ENCODE measurements at regions not wholly inside any gene's neighbourhood (a gene's known extent, or its start where the extent isn't known, plus 50 kb on each side); places are given as distances from the start of the nearest gene placed in this dataset.

DNA sequence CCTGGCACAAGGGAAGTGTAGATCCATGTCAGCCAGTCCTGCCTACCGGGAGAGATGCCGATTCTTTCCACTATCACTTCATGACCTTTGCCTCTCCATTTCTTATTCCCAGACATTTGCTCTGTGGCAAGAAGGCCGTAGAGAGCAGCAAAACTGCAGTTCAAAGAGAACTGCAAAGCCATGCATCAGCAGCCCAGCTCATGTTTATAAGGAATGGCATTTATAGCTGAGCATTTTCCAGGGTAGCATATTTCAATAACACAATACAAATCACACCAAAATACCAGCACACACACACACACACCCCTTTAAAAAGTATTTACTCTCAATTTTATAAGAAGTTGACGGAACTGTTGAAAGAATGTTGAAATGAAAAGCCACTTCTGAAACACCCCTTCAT lies 126.7 kb upstream of the EGFLAM start:
- Histone ChIP-seq H4K5ac (ENCODE audit: low read length) (no peak overlapping the region), H3K36me3 (ENCODE audit: control insufficient read depth, insufficient read depth, low read length) (no peaks in the 10 kb centered on the region), H2BK120ac (ENCODE audit: low read depth, low read length) (no peak overlapping the region), H3K23ac (ENCODE audit: low read length) (no peak overlapping the region), H3K4ac (ENCODE audit: low read depth, low read length) (no peak overlapping the region), H3K27ac (ENCODE audit: low read depth, low read length) (no peak overlapping the region), H3K9ac (ENCODE audit: low read length) (no peak overlapping the region), H3K27me3 (ENCODE audit: insufficient read depth, low read length, poor library complexity) (no peaks in the 10 kb centered on the region), H3K4me2 (ENCODE audit: low read length) (no peak overlapping the region), H3K4me3 (ENCODE audit: low read length) (no peak overlapping the region), H2AK5ac (ENCODE audit: low read length) (no peak overlapping the region), H3K79me2 (ENCODE audit: control insufficient read depth, insufficient read depth, low read length) (no peaks in the 10 kb centered on the region), H3K4me1 (ENCODE audit: control insufficient read depth, low read depth, low read length) (no peaks in the 10 kb centered on the region), H4K8ac (ENCODE audit: low read depth, low read length) (no peak overlapping the region), H3K18ac (ENCODE audit: low read length) (no peak overlapping the region), H2BK15ac (replicated peaks; ENCODE audit: low read depth) (no peak overlapping the region), H2BK5ac (ENCODE audit: low read length) (no peak overlapping the region), H3K79me1 (ENCODE audit: low read length) (no peaks in the 10 kb centered on the region), H3K56ac (ENCODE audit: low read length) (no peak overlapping the region)
- WGBS (ENCODE audit: extremely low coverage, insufficient coverage, low lambda C conversion rate): no CpG with 5 or more reads among the region's 4 CpGs
- DNase-seq: no peak

GRCh38 chr5:38124321-38124720 lies 134.0 kb upstream of the EGFLAM start:
- Histone ChIP-seq H3K9ac (ENCODE audit: low read length) (no peak overlapping the region), H2BK15ac (replicated peaks; ENCODE audit: low read depth) (no peak overlapping the region)
- DNase-seq: peak; percentile 68

GRCh38 chr5:38121420-38121819 lies 136.9 kb upstream of the EGFLAM start:
- Histone ChIP-seq H3K23ac (ENCODE audit: low read length) (no peak overlapping the region), H3K4me2 (ENCODE audit: low read length) (no peak overlapping the region), H3K27me3 (ENCODE audit: insufficient read depth, low read length, poor library complexity) (no peaks in the 10 kb centered on the region), H2AK5ac (ENCODE audit: low read length) (no peak overlapping the region), H2BK15ac (replicated peaks; ENCODE audit: low read depth) (no peak overlapping the region), H4K5ac (ENCODE audit: low read length) (no peak overlapping the region), H2BK120ac (ENCODE audit: low read depth, low read length) (no peak overlapping the region), H3K79me2 (ENCODE audit: control insufficient read depth, insufficient read depth, low read length) (no peaks in the 10 kb centered on the region), H3K9ac (ENCODE audit: low read length) (no peak overlapping the region), H3K56ac (ENCODE audit: low read length) (no peak overlapping the region), H3K79me1 (ENCODE audit: low read length) (no peaks in the 10 kb centered on the region), H3K18ac (ENCODE audit: low read length) (no peak overlapping the region), H3K4me3 (ENCODE audit: low read length) (no peak overlapping the region), H3K27ac (ENCODE audit: low read depth, low read length) (no peak overlapping the region), H2BK5ac (ENCODE audit: low read length) (no peak overlapping the region), H3K4ac (ENCODE audit: low read depth, low read length) (no peak overlapping the region), H3K36me3 (ENCODE audit: control insufficient read depth, insufficient read depth, low read length) (no peaks in the 10 kb centered on the region), H4K8ac (ENCODE audit: low read depth, low read length) (no peak overlapping the region), H3K4me1 (ENCODE audit: control insufficient read depth, low read depth, low read length) (no peaks in the 10 kb centered on the region)
- WGBS (ENCODE audit: extremely low coverage, insufficient coverage, low lambda C conversion rate): no CpG with 5 or more reads among the region's 2 CpGs
- DNase-seq: no peak

More at GRCh38 chr5:38124321-38124720, 134.0 kb upstream of the EGFLAM start:
- H4K5ac ChIP-seq (ENCODE audit: low read length): no peak overlapping the region
- no peak overlapping the region for H3K23ac ChIP-seq (ENCODE audit: low read length)
- H4K8ac ChIP-seq (ENCODE audit: low read depth, low read length): no peak overlapping the region
- no peaks in the 10 kb centered on the region for H3K79me2 ChIP-seq (ENCODE audit: control insufficient read depth, insufficient read depth, low read length)
- no peak overlapping the region for H3K27ac ChIP-seq (ENCODE audit: low read depth, low read length)
- H3K4ac ChIP-seq (ENCODE audit: low read depth, low read length): no peak overlapping the region
- H2BK120ac ChIP-seq (ENCODE audit: low read depth, low read length): no peak overlapping the region
- no peaks in the 10 kb centered on the region for H3K27me3 ChIP-seq (ENCODE audit: insufficient read depth, low read length, poor library complexity)
- no peak overlapping the region for H3K18ac ChIP-seq (ENCODE audit: low read length)
- no CpG with 5 or more reads among the region's 1 CpG for WGBS (ENCODE audit: extremely low coverage, insufficient coverage, low lambda C conversion rate)
- no peak overlapping the region for H2AK5ac ChIP-seq (ENCODE audit: low read length)
- H3K4me3 ChIP-seq (ENCODE audit: low read length): no peak overlapping the region
- no peaks in the 10 kb centered on the region for H3K79me1 ChIP-seq (ENCODE audit: low read length)
- H2BK5ac ChIP-seq (ENCODE audit: low read length): no peak overlapping the region
- H3K36me3 ChIP-seq (ENCODE audit: control insufficient read depth, insufficient read depth, low read length): no peaks in the 10 kb centered on the region
- H3K4me1 ChIP-seq (ENCODE audit: control insufficient read depth, low read depth, low read length): no peaks in the 10 kb centered on the region
- no peak overlapping the region for H3K56ac ChIP-seq (ENCODE audit: low read length)
- H3K4me2 ChIP-seq (ENCODE audit: low read length): no peak overlapping the region

DNA sequence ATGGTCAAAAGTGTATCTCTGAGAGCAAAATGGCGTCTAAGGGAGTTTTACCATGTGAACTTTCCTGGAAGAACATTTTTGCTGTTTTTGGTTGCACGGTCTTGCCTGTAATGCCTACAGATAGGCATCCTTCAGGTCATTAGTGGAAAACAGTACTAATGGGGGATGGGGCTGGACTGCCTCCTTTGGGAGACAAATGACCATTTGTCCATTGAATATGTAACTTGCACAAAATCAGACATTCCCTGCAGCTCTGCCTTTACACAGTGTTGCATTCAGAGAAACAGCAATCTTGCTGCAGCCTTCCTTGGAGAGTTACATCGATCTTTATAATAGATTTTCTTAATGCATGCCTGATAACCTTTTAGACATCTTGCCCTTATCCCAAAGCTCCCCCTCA lies 138.5 kb upstream of the EGFLAM start:
- Histone ChIP-seq H3K56ac (ENCODE audit: low read length) (no peak overlapping the region), H3K9ac (ENCODE audit: low read length) (no peak overlapping the region), H3K4me2 (ENCODE audit: low read length) (no peak overlapping the region), H3K4me3 (ENCODE audit: low read length) (no peak overlapping the region), H4K5ac (ENCODE audit: low read length) (no peak overlapping the region), H3K27me3 (ENCODE audit: insufficient read depth, low read length, poor library complexity) (no peaks in the 10 kb centered on the region), H3K79me1 (ENCODE audit: low read length) (no peaks in the 10 kb centered on the region), H3K4ac (ENCODE audit: low read depth, low read length) (no peak overlapping the region), H3K79me2 (ENCODE audit: control insufficient read depth, insufficient read depth, low read length) (no peaks in the 10 kb centered on the region), H3K23ac (ENCODE audit: low read length) (no peak overlapping the region), H2AK5ac (ENCODE audit: low read length) (no peak overlapping the region), H2BK120ac (ENCODE audit: low read depth, low read length) (no peak overlapping the region), H3K36me3 (ENCODE audit: control insufficient read depth, insufficient read depth, low read length) (no peaks in the 10 kb centered on the region), H4K8ac (ENCODE audit: low read depth, low read length) (no peak overlapping the region), H3K4me1 (ENCODE audit: control insufficient read depth, low read depth, low read length) (no peaks in the 10 kb centered on the region), H3K27ac (ENCODE audit: low read depth, low read length) (no peak overlapping the region), H2BK5ac (ENCODE audit: low read length) (no peak overlapping the region), H2BK15ac (replicated peaks; ENCODE audit: low read depth) (no peak overlapping the region), H3K18ac (ENCODE audit: low read length) (no peak overlapping the region)
- WGBS (ENCODE audit: extremely low coverage, insufficient coverage, low lambda C conversion rate): no CpG with 5 or more reads among the region's 3 CpGs
- no peak for DNase-seq

GRCh38 chr5:38117784-38118479 lies 140.4 kb upstream of the EGFLAM start:
- H4K8ac ChIP-seq (ENCODE audit: low read depth, low read length): peak overlapping the region; percentile 76
- H3K56ac ChIP-seq (ENCODE audit: low read length): no peak overlapping the region
- H3K9ac ChIP-seq (ENCODE audit: low read length): no peak overlapping the region
- DNase-seq: no peak
- no CpG with 5 or more reads among the region's 5 CpGs for WGBS (ENCODE audit: extremely low coverage, insufficient coverage, low lambda C conversion rate)
- H3K4me1 ChIP-seq (ENCODE audit: control insufficient read depth, low read depth, low read length): no peaks in the 10 kb centered on the region
- H3K4ac ChIP-seq (ENCODE audit: low read depth, low read length): no peak overlapping the region
- no peaks in the 10 kb centered on the region for H3K79me1 ChIP-seq (ENCODE audit: low read length)
- H3K23ac ChIP-seq (ENCODE audit: low read length): no peak overlapping the region
- no peak overlapping the region for H2BK120ac ChIP-seq (ENCODE audit: low read depth, low read length)
- H3K4me3 ChIP-seq (ENCODE audit: low read length): no peak overlapping the region
- H3K79me2 ChIP-seq (ENCODE audit: control insufficient read depth, insufficient read depth, low read length): no peaks in the 10 kb centered on the region
- H2AK5ac ChIP-seq (ENCODE audit: low read length): no peak overlapping the region
- H3K4me2 ChIP-seq (ENCODE audit: low read length): no peak overlapping the region
- no peaks in the 10 kb centered on the region for H3K27me3 ChIP-seq (ENCODE audit: insufficient read depth, low read length, poor library complexity)
- H2BK15ac ChIP-seq (replicated peaks; ENCODE audit: low read depth): no peak overlapping the region
- no peaks in the 10 kb centered on the region for H3K36me3 ChIP-seq (ENCODE audit: control insufficient read depth, insufficient read depth, low read length)
- H3K18ac ChIP-seq (ENCODE audit: low read length): no peak overlapping the region
- no peak overlapping the region for H3K27ac ChIP-seq (ENCODE audit: low read depth, low read length)
- H2BK5ac ChIP-seq (ENCODE audit: low read length): no peak overlapping the region
- H4K5ac ChIP-seq (ENCODE audit: low read length): no peak overlapping the region

GRCh38 chr5:38115318-38115827 lies 143.0 kb upstream of the EGFLAM start:
- H4K5ac ChIP-seq (ENCODE audit: low read length): no peak overlapping the region
- H3K4me2 ChIP-seq (ENCODE audit: low read length): no peak overlapping the region
- no peaks in the 10 kb centered on the region for H3K4me1 ChIP-seq (ENCODE audit: control insufficient read depth, low read depth, low read length)
- no CpG with 5 or more reads among the region's 2 CpGs for WGBS (ENCODE audit: extremely low coverage, insufficient coverage, low lambda C conversion rate)
- DNase-seq: no peak
- H2BK120ac ChIP-seq (ENCODE audit: low read depth, low read length): no peak overlapping the region
- no peaks in the 10 kb centered on the region for H3K79me1 ChIP-seq (ENCODE audit: low read length)
- H3K27ac ChIP-seq (ENCODE audit: low read depth, low read length): no peak overlapping the region
- H3K9ac ChIP-seq (ENCODE audit: low read length): no peak overlapping the region
- H3K4ac ChIP-seq (ENCODE audit: low read depth, low read length): no peak overlapping the region
- no peak overlapping the region for H3K18ac ChIP-seq (ENCODE audit: low read length)
- H3K23ac ChIP-seq (ENCODE audit: low read length): no peak overlapping the region
- no peaks in the 10 kb centered on the region for H3K79me2 ChIP-seq (ENCODE audit: control insufficient read depth, insufficient read depth, low read length)
- no peak overlapping the region for H2BK5ac ChIP-seq (ENCODE audit: low read length)
- H4K8ac ChIP-seq (ENCODE audit: low read depth, low read length): no peak overlapping the region
- no peak overlapping the region for H2AK5ac ChIP-seq (ENCODE audit: low read length)
- H3K4me3 ChIP-seq (ENCODE audit: low read length): no peak overlapping the region
- no peak overlapping the region for H2BK15ac ChIP-seq (replicated peaks; ENCODE audit: low read depth)
- no peak overlapping the region for H3K56ac ChIP-seq (ENCODE audit: low read length)
- H3K27me3 ChIP-seq (ENCODE audit: insufficient read depth, low read length, poor library complexity): no peaks in the 10 kb centered on the region
- H3K36me3 ChIP-seq (ENCODE audit: control insufficient read depth, insufficient read depth, low read length): no peaks in the 10 kb centered on the region

Measured in mesendoderm (in vitro differentiated cells).